ENCODE measurements at regions not wholly inside any gene's neighbourhood (a gene's known extent, or its start where the extent isn't known, plus 50 kb on each side); places are given as distances from the start of the nearest gene placed in this dataset.

- intact Hi-C loops (cut with micrococcal nuclease; ENCODE audit: unreplicated experiment), result no loop called here
- peaks cover 3% of the 10 kb centered on the region for H3K27me3 Mint-ChIP-seq (ENCODE audit: insufficient read depth, unreplicated experiment)
Measured at GRCh38 chr14:97282210-97283004, 485.2 kb downstream of the VRK1 start.

GRCh38 chr14:97283005-97283403, 485.8 kb downstream of the VRK1 start:
- no TSS peak for BruUV-seq (replicated peaks)
- H3K9me3 ChIP-seq, result no peaks in the 10 kb centered on the region
- Mint-ChIP-seq H3K4me3 (ENCODE audit: unreplicated experiment) (no peak overlapping the region), H3K27ac (ENCODE audit: unreplicated experiment) (no peak overlapping the region), H3K9me3 (ENCODE audit: unreplicated experiment) (no peaks in the 10 kb centered on the region), H3K27me3 (ENCODE audit: insufficient read depth, unreplicated experiment) (peaks cover 7% of the 10 kb centered on the region), H3K36me3 (ENCODE audit: insufficient read depth, unreplicated experiment) (no peaks in the 10 kb centered on the region), H3K4me1 (ENCODE audit: low read depth, unreplicated experiment) (no peaks in the 10 kb centered on the region)
- ChIA-PET CTCF (no interaction called here), POLR2A (no interaction called here)
- intact Hi-C loops (cut with micrococcal nuclease; ENCODE audit: unreplicated experiment), result no loop called here
- H3K4me1 ChIP-seq, result no peaks in the 10 kb centered on the region
- H3K27me3 ChIP-seq (replicated peaks; ENCODE audit: control insufficient read depth, insufficient read depth, low read length), result no peaks in the 10 kb centered on the region
- no peak overlapping the region for H3K4me3 ChIP-seq (ENCODE audit: low read depth, low read length)
- H3K36me3 ChIP-seq (ENCODE audit: control insufficient read depth, insufficient read depth, low read length), result no peaks in the 10 kb centered on the region
- no peak for TF ChIP-seq CTCF (IDR thresholded peaks at IDR 0.05; ENCODE audit: insufficient read depth in 1 of 2, low read depth in 1 of 2, low read length in 1 of 2, severe bottlenecking in 1 of 2, unreplicated experiment in 1 of 2)
- no peak for DNase-seq

More at GRCh38 chr14:97282210-97283004, 485.2 kb downstream of the VRK1 start:
- Mint-ChIP-seq H3K36me3 (ENCODE audit: insufficient read depth, unreplicated experiment) (no peaks in the 10 kb centered on the region), H3K4me1 (ENCODE audit: low read depth, unreplicated experiment) (no peaks in the 10 kb centered on the region), H3K4me3 (ENCODE audit: unreplicated experiment) (no peak overlapping the region), H3K9me3 (ENCODE audit: unreplicated experiment) (no peaks in the 10 kb centered on the region), H3K27ac (ENCODE audit: unreplicated experiment) (no peak overlapping the region)
- no TSS peak for BruUV-seq (replicated peaks)
- H3K36me3 ChIP-seq (ENCODE audit: control insufficient read depth, insufficient read depth, low read length), result no peaks in the 10 kb centered on the region
- ChIA-PET POLR2A (no interaction called here), CTCF (no interaction called here)
- no peaks in the 10 kb centered on the region for H3K9me3 ChIP-seq
- DNase-seq, result no peak
- H3K4me1 ChIP-seq, result no peaks in the 10 kb centered on the region
- H3K27me3 ChIP-seq (replicated peaks; ENCODE audit: control insufficient read depth, insufficient read depth, low read length), result no peaks in the 10 kb centered on the region
- H3K4me3 ChIP-seq (ENCODE audit: low read depth, low read length), result no peak overlapping the region
- no peak for TF ChIP-seq CTCF (IDR thresholded peaks at IDR 0.05; ENCODE audit: insufficient read depth in 1 of 2, low read depth in 1 of 2, low read length in 1 of 2, severe bottlenecking in 1 of 2, unreplicated experiment in 1 of 2)

GRCh38 chr14:97283426-97283825, 486.2 kb downstream of the VRK1 start:
- no peak for TF ChIP-seq CTCF (IDR thresholded peaks at IDR 0.05; ENCODE audit: insufficient read depth in 1 of 2, low read depth in 1 of 2, low read length in 1 of 2, severe bottlenecking in 1 of 2, unreplicated experiment in 1 of 2)
- H3K36me3 ChIP-seq (ENCODE audit: control insufficient read depth, insufficient read depth, low read length), result no peaks in the 10 kb centered on the region
- POLR2A ChIA-PET, result no interaction called here
- no peaks in the 10 kb centered on the region for H3K27me3 ChIP-seq (replicated peaks; ENCODE audit: control insufficient read depth, insufficient read depth, low read length)
- H3K36me3 Mint-ChIP-seq (ENCODE audit: insufficient read depth, unreplicated experiment), result no peaks in the 10 kb centered on the region
- no TSS peak for BruUV-seq (replicated peaks)
- peaks cover 9% of the 10 kb centered on the region for H3K27me3 Mint-ChIP-seq (ENCODE audit: insufficient read depth, unreplicated experiment)
- H3K4me3 ChIP-seq (ENCODE audit: low read depth, low read length), result no peak overlapping the region
- H3K9me3 ChIP-seq, result no peaks in the 10 kb centered on the region
- CTCF ChIA-PET, result no interaction called here
- no peak overlapping the region for H3K4me3 Mint-ChIP-seq (ENCODE audit: unreplicated experiment)
- no peak overlapping the region for H3K27ac Mint-ChIP-seq (ENCODE audit: unreplicated experiment)
- H3K4me1 ChIP-seq, result no peaks in the 10 kb centered on the region
- DNase-seq, result no peak
- H3K9me3 Mint-ChIP-seq (ENCODE audit: unreplicated experiment), result no peaks in the 10 kb centered on the region
- H3K4me1 Mint-ChIP-seq (ENCODE audit: low read depth, unreplicated experiment), result no peaks in the 10 kb centered on the region
- intact Hi-C loops (cut with micrococcal nuclease; ENCODE audit: unreplicated experiment), result no loop called here

All from Caco-2 (cell line).